Putamen (tissue), 1 donor: ENCODE measurements at regions not wholly inside any gene's neighbourhood (a gene's known extent, or its start where the extent isn't known, plus 50 kb on each side); places are given as distances from the start of the nearest gene placed in this dataset.

ENCODE experiments used
- DNase-seq: peaks from one replicate; pipeline ENCODE4 v3.0.0-alpha.2; 2016; ENCODE audit warnings: low spot score

- DNase-seq = no peak
Observed at GRCh38 chr4:41318839-41319530, 62.3 kb downstream of the UCHL1 start.

DNA sequence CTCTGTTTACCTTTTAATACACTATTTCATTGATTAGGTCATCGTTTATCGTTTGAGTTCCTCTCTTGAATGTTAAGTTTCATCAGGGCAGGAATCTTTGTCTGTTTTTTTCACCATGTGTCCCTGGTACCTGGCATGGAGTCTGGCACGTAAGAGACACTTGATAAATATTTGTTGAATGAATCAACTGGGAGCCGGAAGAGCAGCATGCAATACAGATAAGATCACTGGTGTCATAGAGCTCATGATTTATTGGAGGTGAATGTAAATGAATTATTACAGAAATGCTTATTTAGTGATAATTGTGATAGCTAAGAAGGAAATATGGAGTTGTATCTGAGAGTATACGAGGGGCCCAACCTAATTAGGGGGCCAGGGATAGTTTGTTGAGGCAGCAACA is 62.8 kb downstream of the UCHL1 start:
- no peak for DNase-seq

GRCh38 chr4:41320278-41320677 is 63.5 kb downstream of the UCHL1 start:
- DNase-seq = no peak

GRCh38 chr4:41320786-41321185 is 64.1 kb downstream of the UCHL1 start:
- no peak for DNase-seq

- no peak for DNase-seq
Observed at GRCh38 chr4:41321216-41321945, 64.7 kb downstream of the UCHL1 start.

DNA sequence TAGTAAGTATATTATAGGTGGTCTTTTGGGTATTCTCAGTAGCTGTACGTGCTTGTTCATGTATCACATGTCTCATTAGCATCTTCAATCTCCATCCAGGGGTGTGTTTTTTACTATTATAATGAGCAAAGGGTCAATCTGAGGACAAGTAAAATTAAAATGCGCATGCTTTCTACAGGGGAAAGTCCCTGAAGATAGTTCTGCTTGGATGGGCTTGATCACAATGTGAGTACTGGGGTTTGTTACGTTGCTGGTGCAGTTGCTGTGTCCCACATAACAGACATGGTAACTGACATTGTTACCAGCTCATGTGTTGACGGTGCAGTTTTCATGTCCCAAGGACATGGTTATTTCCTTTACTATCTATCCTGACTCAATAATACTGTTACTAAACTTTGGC is 65.9 kb downstream of the UCHL1 start:
- DNase-seq = no peak

DNA sequence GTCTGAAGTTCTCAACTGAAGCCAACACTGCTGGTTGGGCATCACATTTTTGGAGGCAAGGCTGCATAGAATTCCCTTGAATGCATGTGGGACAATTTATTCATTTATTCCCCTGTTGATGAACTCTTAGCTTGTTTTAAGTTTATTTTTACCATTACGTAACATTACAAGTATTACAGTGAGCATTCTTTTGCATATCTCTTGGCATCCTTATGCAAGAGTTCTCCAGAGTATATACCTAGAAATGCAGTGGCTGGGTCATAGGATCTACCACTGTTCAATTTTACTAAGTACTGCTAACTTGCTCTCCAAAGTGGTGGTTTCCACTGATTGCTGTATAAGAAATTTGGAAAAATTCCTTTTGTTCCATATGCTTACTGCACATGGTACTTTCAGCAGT is 66.5 kb downstream of the UCHL1 start:
- DNase-seq = no peak

GRCh38 chr4:41323706-41324105 is 67.0 kb downstream of the UCHL1 start:
- DNase-seq = no peak

DNA sequence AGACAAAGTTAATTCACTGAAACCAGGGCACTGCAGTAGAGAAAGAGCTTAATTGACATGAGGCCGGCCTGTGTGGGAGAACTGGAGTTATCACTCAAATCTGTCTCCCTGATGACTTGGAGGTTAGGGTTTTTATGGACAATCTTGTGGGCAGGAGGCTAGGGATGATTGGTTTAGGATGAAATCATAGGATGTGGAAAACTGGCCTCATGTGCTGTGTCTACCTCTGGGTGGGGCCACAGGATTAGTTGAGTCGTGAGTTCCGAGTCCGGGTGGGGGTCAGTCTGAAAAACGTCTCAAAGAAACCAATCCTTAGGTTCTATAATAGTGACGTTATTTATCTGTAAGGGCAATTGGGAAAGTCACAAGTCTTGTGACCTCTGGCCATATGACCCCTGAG is 68.1 kb downstream of the UCHL1 start:
- no peak for DNase-seq

GRCh38 chr4:41325901-41326300 is 69.2 kb downstream of the UCHL1 start:
- DNase-seq = no peak

DNA sequence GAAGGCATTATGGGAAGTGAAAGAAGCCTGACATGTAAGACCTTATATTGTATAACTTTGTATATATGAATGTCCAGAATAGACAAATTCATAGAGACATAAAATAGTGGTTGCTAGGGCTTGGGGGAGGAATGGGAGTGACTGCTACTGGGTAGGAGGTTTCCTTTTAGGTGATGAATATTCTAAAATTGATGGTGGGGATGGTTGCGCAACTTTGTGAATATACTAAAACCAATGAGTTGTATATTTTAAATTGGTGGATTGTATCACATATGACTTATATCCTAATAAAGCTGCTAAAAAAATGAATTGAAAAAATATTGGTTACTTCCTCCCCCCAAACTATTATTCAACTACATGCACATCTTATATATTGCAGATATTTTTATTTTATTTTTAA is 70.0 kb downstream of the UCHL1 start:
- DNase-seq = no peak

DNA sequence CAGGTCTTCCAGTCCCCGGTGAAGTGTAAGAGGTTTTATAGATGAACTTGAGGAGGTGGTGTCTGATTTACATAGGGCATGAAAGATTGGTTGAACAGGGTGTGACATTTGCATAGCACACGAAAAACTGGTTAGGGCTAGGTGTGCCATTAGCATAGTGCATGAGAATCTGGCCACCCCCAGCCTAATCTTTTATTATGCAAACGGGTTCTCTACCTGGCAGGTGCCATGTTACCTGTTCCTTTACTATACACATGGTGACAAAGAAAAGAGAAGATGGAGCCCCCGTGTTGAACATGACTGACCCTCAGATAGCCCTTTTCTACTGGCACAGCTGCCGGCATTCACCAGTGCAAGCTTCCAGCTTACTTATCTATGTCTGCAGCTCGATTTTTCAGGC is 71.0 kb downstream of the UCHL1 start:
- DNase-seq = no peak

- no peak for DNase-seq
Observed at GRCh38 chr4:41329361-41329760, 72.6 kb downstream of the UCHL1 start.

GRCh38 chr4:41331224-41331623 is 74.5 kb downstream of the UCHL1 start:
- no peak for DNase-seq

GRCh38 chr4:41332510-41333054 is 75.9 kb downstream of the UCHL1 start:
- DNase-seq = no peak

- no peak for DNase-seq
Observed at GRCh38 chr4:41334182-41334581, 77.5 kb downstream of the UCHL1 start.

DNA sequence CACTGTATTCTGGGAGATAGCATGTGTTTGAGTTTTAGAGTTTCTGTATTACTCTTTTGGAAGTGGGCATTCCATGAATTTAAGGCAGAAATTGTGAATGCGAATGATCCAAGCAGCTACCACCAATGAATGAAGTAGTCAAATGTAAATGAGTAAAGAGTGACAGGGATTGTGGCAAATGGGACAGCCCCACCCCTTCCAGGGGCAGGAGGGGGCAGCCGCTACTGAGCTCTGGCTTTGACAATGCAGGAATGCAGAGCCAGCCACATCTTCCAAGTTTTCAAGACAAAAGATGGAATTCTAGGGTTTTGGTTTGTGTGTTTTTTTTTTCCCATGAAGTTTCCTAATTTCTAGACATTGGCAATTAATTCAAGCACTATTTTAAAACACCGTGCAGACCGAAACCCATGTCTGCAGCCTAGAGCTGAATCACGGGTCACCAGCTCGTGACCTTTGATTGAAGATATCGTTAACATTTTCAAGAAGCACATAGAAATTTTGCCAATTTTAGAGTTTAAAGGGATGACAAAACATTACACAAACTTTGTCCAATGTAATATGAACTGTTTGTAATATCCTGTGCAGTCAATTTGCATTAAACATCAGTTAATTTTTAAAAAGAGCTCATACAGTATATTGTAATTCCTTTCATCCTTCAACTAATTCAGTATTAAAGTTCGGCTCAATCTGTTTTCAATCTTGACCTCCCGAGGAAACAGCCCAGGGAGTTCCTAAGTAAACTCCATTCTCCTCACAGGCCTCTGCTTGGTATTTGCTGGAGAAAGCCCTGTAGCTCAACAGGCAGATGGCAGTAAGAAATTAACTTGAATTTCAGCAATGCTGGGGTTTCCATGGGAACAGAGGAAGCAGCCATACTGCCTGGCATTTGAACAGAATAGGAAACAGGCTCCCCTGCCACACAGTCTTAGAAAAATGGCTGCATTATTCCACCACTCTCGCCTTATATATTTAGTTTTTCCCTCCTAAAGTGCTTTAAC is 83.4 kb downstream of the UCHL1 start:
- DNase-seq = peak; percentile 86

DNA sequence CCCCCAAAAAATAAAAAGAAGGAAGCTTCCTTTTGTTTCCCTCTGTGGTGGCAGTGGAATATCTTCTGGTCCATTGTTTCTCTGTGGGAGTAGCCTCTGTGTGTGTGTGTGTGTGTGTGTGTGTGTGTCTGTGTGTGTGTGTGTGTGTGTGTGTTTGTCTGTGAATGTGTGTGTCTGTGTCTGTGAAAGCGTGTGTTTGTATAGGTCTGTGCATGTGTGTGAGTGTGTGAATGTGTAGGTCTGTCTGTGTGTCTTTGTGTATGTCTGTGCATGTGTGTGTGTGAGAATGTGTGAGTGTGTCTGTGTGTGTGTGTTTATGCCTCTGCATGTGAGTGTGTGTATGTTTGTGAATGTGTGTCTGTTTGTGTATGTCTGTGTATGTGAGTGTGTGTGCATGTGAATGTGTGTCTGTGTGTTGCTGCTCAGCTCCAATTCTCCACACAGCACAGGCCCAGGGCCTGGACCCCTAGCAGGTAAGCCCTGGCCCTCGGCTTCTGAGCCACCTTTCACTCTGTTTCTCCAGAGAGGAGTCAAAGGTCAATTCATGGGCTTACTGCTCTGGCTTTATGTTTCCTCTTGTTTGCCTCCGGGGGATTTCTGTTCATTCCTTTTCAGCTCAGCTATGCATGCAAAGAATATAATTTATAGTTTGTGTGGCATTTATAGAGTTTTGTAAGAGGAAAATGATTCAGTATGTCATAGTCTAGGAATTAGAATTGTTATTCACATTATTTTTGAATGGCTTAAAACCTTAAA is 89.8 kb downstream of the UCHL1 start:
- DNase-seq = no peak

GRCh38 chr4:41349021-41349420 is 92.3 kb downstream of the UCHL1 start:
- DNase-seq = no peak

DNA sequence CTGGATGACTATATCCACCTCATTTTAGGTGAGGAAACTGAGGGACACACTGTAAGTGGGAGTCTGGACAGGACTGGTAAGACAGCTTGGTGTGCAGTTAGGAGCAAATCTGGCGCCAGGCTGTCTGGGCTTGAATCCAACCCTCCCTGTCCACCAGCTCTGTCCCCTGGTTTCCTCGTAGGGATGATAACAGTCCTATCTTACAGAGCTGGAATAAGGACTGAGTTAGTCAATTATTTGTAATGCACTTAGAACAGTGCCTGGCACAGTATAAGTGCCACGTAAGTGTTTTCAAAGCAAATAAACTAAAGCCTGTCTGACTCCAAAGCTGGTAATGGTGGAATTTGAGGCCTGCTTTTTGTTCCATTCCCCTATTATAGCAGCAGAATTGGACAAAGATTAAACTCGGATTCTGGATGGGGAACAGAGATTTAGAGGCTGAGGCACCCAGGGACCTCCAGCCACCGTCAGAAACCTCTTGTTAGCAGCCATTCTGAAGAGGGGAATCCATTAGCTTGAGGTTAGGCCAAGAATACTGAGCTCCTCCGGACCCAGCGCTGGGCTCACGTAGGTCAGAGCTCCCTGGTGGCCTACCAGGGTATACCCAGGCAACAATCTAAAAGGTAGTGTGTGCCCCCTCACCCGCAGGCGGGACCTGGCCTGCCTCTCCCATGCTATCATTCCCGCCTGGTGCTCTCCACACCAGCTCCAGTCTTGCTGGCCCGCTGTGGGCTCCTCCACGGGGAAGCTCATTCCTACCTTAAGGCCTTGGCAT is 102.1 kb downstream of the UCHL1 start:
- no peak for DNase-seq

DNA sequence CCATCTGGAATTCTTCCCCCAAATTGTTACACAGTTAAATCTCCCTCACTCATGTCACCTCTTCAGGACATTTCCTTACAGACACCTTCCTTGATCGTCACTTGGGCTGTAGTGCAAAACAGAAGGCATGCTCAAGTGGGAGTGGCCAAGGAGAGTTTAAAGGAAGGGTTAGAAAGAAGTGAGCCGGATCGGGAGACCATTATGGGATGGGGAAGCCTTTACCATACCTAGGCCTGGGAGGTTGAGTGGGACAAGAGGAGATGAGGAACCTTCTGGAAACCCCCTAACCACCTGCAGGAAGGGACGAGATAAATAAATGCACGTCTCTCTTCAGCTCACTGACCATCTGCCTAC is 102.7 kb downstream of the UCHL1 start:
- DNase-seq = no peak
